ENCODE measurements at regions not wholly inside any gene's neighbourhood (a gene's known extent, or its start where the extent isn't known, plus 50 kb on each side); places are given as distances from the start of the nearest gene placed in this dataset.

DNA sequence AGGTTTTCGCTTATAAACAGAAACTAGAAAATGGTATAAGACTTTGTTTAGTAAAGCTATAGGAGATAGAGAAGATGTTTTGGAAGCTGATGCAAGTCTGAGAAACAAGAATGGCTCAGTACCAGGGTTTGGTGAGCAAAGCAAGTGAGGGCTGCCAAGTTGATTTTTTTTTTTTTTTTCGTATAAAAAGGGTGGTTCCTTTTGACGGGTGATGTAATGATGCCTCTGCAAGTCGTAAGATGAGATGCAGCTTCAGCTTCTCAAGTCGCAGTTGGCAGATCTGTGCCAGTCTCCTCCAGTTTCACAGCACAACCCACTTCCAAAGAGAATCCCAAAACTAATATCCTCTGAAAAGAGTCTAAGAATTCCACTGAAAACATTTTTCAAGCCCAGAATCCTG is 252.8 kb upstream of the CDH4 start:
- DNase-seq (ENCODE audit: low read depth in 1 of 2, low spot score in 2 of 2), result no peak
- no peaks in the 10 kb centered on the region for H3K36me3 ChIP-seq
- no peak overlapping the region for H3K4me3 ChIP-seq
- H3K4me1 ChIP-seq (replicated peaks), result no peaks in the 10 kb centered on the region
- H3K27me3 ChIP-seq (replicated peaks), result peaks cover 4% of the 10 kb centered on the region; the same call in 1 of the 2 replicates
- 0 out of 2 replicates have a peak, but pooled peaks cover 2% of the 10 kb centered on the region for H3K9me3 ChIP-seq (replicated peaks)
- H3K27ac ChIP-seq, result no peak overlapping the region

- 0 out of 2 replicates have a peak, but pooled peaks cover 2% of the 10 kb centered on the region for H3K9me3 ChIP-seq (replicated peaks)
- H3K36me3 ChIP-seq, result no peaks in the 10 kb centered on the region
- DNase-seq (ENCODE audit: low read depth in 1 of 2, low spot score in 2 of 2), result no peak
- no peak overlapping the region for H3K4me3 ChIP-seq
- H3K27ac ChIP-seq, result no peak overlapping the region
- H3K4me1 ChIP-seq (replicated peaks), result no peaks in the 10 kb centered on the region
- peaks cover 4% of the 10 kb centered on the region; the same call in 1 of the 2 replicates for H3K27me3 ChIP-seq (replicated peaks)
These were observed 250.0 kb upstream of the CDH4 start for GRCh38 chr20:61002090-61002489.

GRCh38 chr20:61014491-61014890 is 237.6 kb upstream of the CDH4 start:
- H3K27me3 ChIP-seq (replicated peaks), result no peaks in the 10 kb centered on the region
- DNase-seq (ENCODE audit: low read depth in 1 of 2, low spot score in 2 of 2), result no peak
- H3K4me3 ChIP-seq, result no peak overlapping the region
- H3K4me1 ChIP-seq (replicated peaks), result no peaks in the 10 kb centered on the region
- no peaks in the 10 kb centered on the region for H3K36me3 ChIP-seq
- H3K9me3 ChIP-seq (replicated peaks), result no peaks in the 10 kb centered on the region
- no peak overlapping the region for H3K27ac ChIP-seq

GRCh38 chr20:61015602-61016001 is 236.5 kb upstream of the CDH4 start:
- no peaks in the 10 kb centered on the region for H3K36me3 ChIP-seq
- no peak overlapping the region for H3K4me3 ChIP-seq
- H3K9me3 ChIP-seq (replicated peaks), result no peaks in the 10 kb centered on the region
- H3K27ac ChIP-seq, result no peak overlapping the region
- no peaks in the 10 kb centered on the region for H3K4me1 ChIP-seq (replicated peaks)
- no peak for DNase-seq (ENCODE audit: low read depth in 1 of 2, low spot score in 2 of 2)
- H3K27me3 ChIP-seq (replicated peaks), result no peaks in the 10 kb centered on the region

- no peaks in the 10 kb centered on the region for H3K36me3 ChIP-seq
- H3K9me3 ChIP-seq (replicated peaks), result no peaks in the 10 kb centered on the region
- H3K4me3 ChIP-seq, result no peak overlapping the region
- no peaks in the 10 kb centered on the region for H3K27me3 ChIP-seq (replicated peaks)
- H3K27ac ChIP-seq, result no peak overlapping the region
- no peaks in the 10 kb centered on the region for H3K4me1 ChIP-seq (replicated peaks)
- DNase-seq (ENCODE audit: low read depth in 1 of 2, low spot score in 2 of 2), result no peak
These were observed 232.7 kb upstream of the CDH4 start for GRCh38 chr20:61019322-61019721.

GRCh38 chr20:61023612-61024011 is 228.4 kb upstream of the CDH4 start:
- H3K9me3 ChIP-seq (replicated peaks), result no peaks in the 10 kb centered on the region
- DNase-seq (ENCODE audit: low read depth in 1 of 2, low spot score in 2 of 2), result no peak
- H3K27me3 ChIP-seq (replicated peaks), result no peaks in the 10 kb centered on the region
- no peak overlapping the region for H3K4me3 ChIP-seq
- no peak overlapping the region for H3K27ac ChIP-seq
- no peaks in the 10 kb centered on the region for H3K4me1 ChIP-seq (replicated peaks)
- no peaks in the 10 kb centered on the region for H3K36me3 ChIP-seq

- Histone ChIP-seq H3K36me3 (no peaks in the 10 kb centered on the region), H3K4me1 (replicated peaks) (no peaks in the 10 kb centered on the region), H3K4me3 (no peak overlapping the region), H3K9me3 (replicated peaks) (no peaks in the 10 kb centered on the region), H3K27me3 (replicated peaks) (no peaks in the 10 kb centered on the region), H3K27ac (no peak overlapping the region)
- no peak for DNase-seq (ENCODE audit: low read depth in 1 of 2, low spot score in 2 of 2)
These were observed 227.7 kb upstream of the CDH4 start for GRCh38 chr20:61024390-61024789.

- no peaks in the 10 kb centered on the region for H3K27me3 ChIP-seq (replicated peaks)
- H3K9me3 ChIP-seq (replicated peaks), result no peaks in the 10 kb centered on the region
- no peak overlapping the region for H3K27ac ChIP-seq
- H3K4me3 ChIP-seq, result no peak overlapping the region
- no peaks in the 10 kb centered on the region for H3K36me3 ChIP-seq
- no peak for DNase-seq (ENCODE audit: low read depth in 1 of 2, low spot score in 2 of 2)
- H3K4me1 ChIP-seq (replicated peaks), result no peaks in the 10 kb centered on the region
These were observed 226.5 kb upstream of the CDH4 start for GRCh38 chr20:61025536-61025935.

- no peaks in the 10 kb centered on the region for H3K4me1 ChIP-seq (replicated peaks)
- H3K4me3 ChIP-seq, result no peak overlapping the region
- no peaks in the 10 kb centered on the region for H3K27me3 ChIP-seq (replicated peaks)
- no peak overlapping the region for H3K27ac ChIP-seq
- no peaks in the 10 kb centered on the region for H3K9me3 ChIP-seq (replicated peaks)
- no peaks in the 10 kb centered on the region for H3K36me3 ChIP-seq
- no peak for DNase-seq (ENCODE audit: low read depth in 1 of 2, low spot score in 2 of 2)
These were observed 225.9 kb upstream of the CDH4 start for GRCh38 chr20:61026173-61026572.

GRCh38 chr20:61026731-61027130 is 225.3 kb upstream of the CDH4 start:
- H3K27ac ChIP-seq, result no peak overlapping the region
- H3K36me3 ChIP-seq, result no peaks in the 10 kb centered on the region
- no peaks in the 10 kb centered on the region for H3K27me3 ChIP-seq (replicated peaks)
- H3K4me3 ChIP-seq, result no peak overlapping the region
- no peaks in the 10 kb centered on the region for H3K9me3 ChIP-seq (replicated peaks)
- DNase-seq (ENCODE audit: low read depth in 1 of 2, low spot score in 2 of 2), result peak in 1 of 2 experiments; percentile 14
- H3K4me1 ChIP-seq (replicated peaks), result no peaks in the 10 kb centered on the region

DNA sequence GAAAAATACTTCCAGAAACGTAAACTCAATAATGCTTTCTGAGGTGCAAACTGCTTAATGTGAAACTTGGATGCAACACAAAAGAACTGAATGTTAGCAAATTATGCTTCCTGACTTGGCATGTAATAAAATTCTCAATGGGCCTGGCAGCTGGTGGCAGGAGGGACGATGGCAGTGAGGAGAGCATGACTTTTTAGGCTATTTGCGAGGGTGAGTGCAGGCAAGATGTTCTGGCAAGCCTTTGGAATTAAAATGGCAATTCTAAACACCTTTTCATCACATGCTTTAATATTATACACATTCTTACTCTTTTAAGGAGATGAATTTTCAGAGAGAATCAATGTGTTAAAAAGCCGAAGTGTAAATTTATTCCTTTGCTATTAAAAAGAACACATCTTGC is 224.8 kb upstream of the CDH4 start:
- Histone ChIP-seq H3K4me1 (replicated peaks) (no peaks in the 10 kb centered on the region), H3K4me3 (no peak overlapping the region), H3K9me3 (replicated peaks) (no peaks in the 10 kb centered on the region), H3K27ac (no peak overlapping the region), H3K36me3 (no peaks in the 10 kb centered on the region), H3K27me3 (replicated peaks) (no peaks in the 10 kb centered on the region)
- DNase-seq (ENCODE audit: low read depth in 1 of 2, low spot score in 2 of 2), result no peak

DNA sequence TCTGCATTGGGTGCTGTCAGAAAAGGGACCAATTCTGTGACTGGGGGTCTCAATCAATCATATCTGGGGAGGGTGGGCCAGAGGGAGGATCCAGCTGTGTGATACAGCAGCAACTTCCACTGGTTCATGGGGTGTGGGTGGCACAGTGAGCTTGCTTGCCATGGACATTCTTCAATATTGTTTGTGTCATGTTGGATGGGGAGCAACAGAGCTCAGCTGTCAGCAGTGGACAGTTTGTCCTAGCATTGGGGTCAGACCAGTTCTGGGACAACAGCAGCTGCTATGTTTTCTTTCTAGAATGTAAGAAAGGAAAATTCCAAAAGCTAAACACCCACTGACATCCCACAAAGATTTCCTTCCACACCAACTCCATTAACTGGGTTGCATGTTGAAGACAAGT is 221.9 kb upstream of the CDH4 start:
- no peaks in the 10 kb centered on the region for H3K9me3 ChIP-seq (replicated peaks)
- no peak overlapping the region for H3K4me3 ChIP-seq
- no peaks in the 10 kb centered on the region for H3K36me3 ChIP-seq
- H3K4me1 ChIP-seq (replicated peaks), result no peaks in the 10 kb centered on the region
- H3K27ac ChIP-seq, result no peak overlapping the region
- DNase-seq (ENCODE audit: low read depth in 1 of 2, low spot score in 2 of 2), result peak in 1 of 2 experiments; percentile 24
- no peaks in the 10 kb centered on the region for H3K27me3 ChIP-seq (replicated peaks)

- Histone ChIP-seq H3K4me3 (no peak overlapping the region), H3K36me3 (no peaks in the 10 kb centered on the region), H3K9me3 (replicated peaks) (no peaks in the 10 kb centered on the region), H3K27ac (no peak overlapping the region), H3K27me3 (replicated peaks) (no peaks in the 10 kb centered on the region), H3K4me1 (replicated peaks) (no peaks in the 10 kb centered on the region)
- peak in 1 of 2 experiments; percentile 29 for DNase-seq (ENCODE audit: low read depth in 1 of 2, low spot score in 2 of 2)
These were observed 220.8 kb upstream of the CDH4 start for GRCh38 chr20:61031101-61031830.

- no peaks in the 10 kb centered on the region for H3K9me3 ChIP-seq (replicated peaks)
- DNase-seq (ENCODE audit: low read depth in 1 of 2, low spot score in 2 of 2), result no peak
- H3K4me1 ChIP-seq (replicated peaks), result no peaks in the 10 kb centered on the region
- H3K27me3 ChIP-seq (replicated peaks), result no peaks in the 10 kb centered on the region
- no peaks in the 10 kb centered on the region for H3K36me3 ChIP-seq
- H3K27ac ChIP-seq, result no peak overlapping the region
- no peak overlapping the region for H3K4me3 ChIP-seq
These were observed 214.6 kb upstream of the CDH4 start for GRCh38 chr20:61037498-61037897.

- Histone ChIP-seq H3K4me1 (replicated peaks) (no peaks in the 10 kb centered on the region), H3K36me3 (no peaks in the 10 kb centered on the region), H3K27ac (no peak overlapping the region), H3K27me3 (replicated peaks) (no peaks in the 10 kb centered on the region), H3K9me3 (replicated peaks) (no peaks in the 10 kb centered on the region), H3K4me3 (no peak overlapping the region)
- no peak for DNase-seq (ENCODE audit: low read depth in 1 of 2, low spot score in 2 of 2)
These were observed 210.6 kb upstream of the CDH4 start for GRCh38 chr20:61041481-61041880.
